Daoy (cell line): ENCODE measurements at regions not wholly inside any gene's neighbourhood (a gene's known extent, or its start where the extent isn't known, plus 50 kb on each side); places are given as distances from the start of the nearest gene placed in this dataset.

Experiments
- DNase-seq: peaks from one replicate; pipeline ENCODE4 v3.0.0-alpha.2; 2015; ENCODE audit warnings: low read depth

- DNase-seq, result no peak
Observed at GRCh38 chr7:98464558-98464940, 63.7 kb upstream of the BAIAP2L1 start.

- DNase-seq, result no peak
Observed at GRCh38 chr7:98463837-98464557, 63.1 kb upstream of the BAIAP2L1 start.

GRCh38 chr7:98462911-98463633 lies 62.2 kb upstream of the BAIAP2L1 start:
- DNase-seq, result no peak

GRCh38 chr7:98460902-98461301 lies 60.0 kb upstream of the BAIAP2L1 start:
- no peak for DNase-seq

- no peak for DNase-seq
Observed at GRCh38 chr7:98459529-98459928, 58.6 kb upstream of the BAIAP2L1 start.

GRCh38 chr7:98458090-98458875 lies 57.4 kb upstream of the BAIAP2L1 start:
- DNase-seq, result peak; percentile 10

GRCh38 chr7:98456866-98457265 lies 56.0 kb upstream of the BAIAP2L1 start:
- DNase-seq, result no peak

GRCh38 chr7:98452791-98453190 lies 51.9 kb upstream of the BAIAP2L1 start:
- no peak for DNase-seq
